MV-4-11 (cell line): ENCODE measurements at regions not wholly inside any gene's neighbourhood (a gene's known extent, or its start where the extent isn't known, plus 50 kb on each side); places are given as distances from the start of the nearest gene placed in this dataset.

ENCODE experiments used
- DNase-seq: peaks from one replicate; lab custom pipeline; 2025; lab: John Stamatoyannopoulos, UW

GRCh38 chr20:23279836-23280235 lies 70.8 kb upstream of the NXT1 start:
- DNase-seq = no peak

- DNase-seq = peak; percentile 57
These were observed 72.4 kb upstream of the NXT1 start for GRCh38 chr20:23278172-23278571.

DNA sequence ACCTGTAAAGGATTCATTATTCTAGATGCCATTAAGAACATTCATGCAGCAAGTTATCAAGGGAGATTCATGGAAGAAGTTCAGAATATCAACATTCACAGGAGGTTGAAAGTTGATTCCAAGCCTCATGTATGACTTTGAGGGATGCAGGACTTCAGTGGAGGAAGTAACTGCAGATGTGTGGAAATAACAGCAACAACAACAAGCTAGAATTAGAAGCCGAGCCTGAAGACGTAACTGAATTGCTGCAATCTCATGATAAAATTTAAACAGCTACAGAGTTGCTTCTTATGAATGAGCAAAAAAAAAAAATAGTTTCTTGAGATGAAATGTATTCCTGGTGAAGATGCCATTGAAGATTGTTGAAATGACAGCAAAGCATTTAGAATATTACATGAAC lies 73.3 kb upstream of the NXT1 start:
- DNase-seq = peak; percentile 72

DNA sequence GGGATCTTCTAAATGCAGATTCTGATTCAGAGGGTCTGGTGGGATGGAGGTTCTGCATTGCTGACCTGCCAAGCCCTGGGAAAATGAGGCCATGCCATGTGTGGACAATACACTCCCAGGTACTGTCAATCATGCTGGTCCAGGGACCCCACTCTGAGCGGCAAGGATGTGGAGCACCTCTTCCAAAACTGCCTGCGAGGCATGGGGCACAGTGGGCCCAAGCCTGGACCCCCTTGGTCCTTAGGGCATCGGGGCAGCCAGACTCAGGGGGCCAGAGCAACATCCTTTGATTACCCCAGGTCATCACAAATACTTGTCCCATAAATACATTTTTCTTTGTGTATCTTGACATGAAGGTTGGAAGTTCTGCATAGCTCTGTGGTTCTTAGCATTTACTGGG lies 76.8 kb upstream of the NXT1 start:
- DNase-seq = no peak

GRCh38 chr20:23272176-23273029 lies 78.2 kb upstream of the NXT1 start:
- DNase-seq = no peak

DNA sequence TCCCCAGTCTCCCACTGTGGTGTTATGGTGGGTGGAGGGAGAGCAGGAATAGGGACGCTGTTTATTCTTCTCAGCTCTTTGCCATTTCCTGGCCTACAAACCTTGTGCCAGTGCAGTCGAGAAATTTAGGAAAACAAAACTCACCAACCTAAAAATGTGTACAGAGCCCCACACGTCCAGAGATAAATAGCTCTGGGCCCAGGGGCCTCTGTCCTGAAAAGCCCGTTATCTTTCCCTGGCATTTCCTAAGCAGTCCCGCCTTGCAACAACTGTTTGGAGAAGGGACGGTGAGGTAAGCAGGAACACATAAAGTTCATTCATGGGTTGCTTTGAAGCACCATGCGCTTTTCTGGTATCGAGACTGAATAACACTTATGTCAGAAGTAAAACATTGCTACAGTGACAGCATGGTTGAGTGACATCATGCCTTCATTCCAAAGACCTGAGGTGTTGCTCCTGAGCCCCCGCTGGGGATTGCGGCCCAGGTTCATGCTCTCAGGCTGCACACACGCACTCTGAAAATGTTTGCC lies 80.1 kb upstream of the NXT1 start:
- no peak for DNase-seq

DNA sequence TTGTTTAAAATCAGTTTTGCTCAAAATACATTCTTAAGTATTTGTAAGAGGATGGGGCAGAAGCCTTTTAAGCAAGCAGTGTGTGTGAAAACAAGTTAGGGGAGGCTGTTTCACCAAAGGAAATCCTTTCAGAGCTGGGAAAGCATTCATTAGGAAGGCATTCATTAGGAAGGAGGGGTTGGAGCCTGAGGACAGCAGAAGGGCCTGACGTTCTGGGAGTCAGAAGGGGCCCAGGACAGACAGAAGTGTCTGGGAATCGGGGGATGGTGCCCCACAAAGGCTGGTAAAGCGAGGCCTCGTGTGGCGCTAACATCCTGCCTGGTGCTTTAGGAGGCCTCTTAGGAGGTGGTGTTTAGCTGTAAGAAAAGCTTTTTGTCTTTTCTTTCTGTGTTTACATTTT lies 80.6 kb upstream of the NXT1 start:
- no peak for DNase-seq

- DNase-seq = no peak
These were observed 81.7 kb upstream of the NXT1 start for GRCh38 chr20:23268792-23269354.

- no peak for DNase-seq
These were observed 82.7 kb upstream of the NXT1 start for GRCh38 chr20:23267909-23268308.

DNA sequence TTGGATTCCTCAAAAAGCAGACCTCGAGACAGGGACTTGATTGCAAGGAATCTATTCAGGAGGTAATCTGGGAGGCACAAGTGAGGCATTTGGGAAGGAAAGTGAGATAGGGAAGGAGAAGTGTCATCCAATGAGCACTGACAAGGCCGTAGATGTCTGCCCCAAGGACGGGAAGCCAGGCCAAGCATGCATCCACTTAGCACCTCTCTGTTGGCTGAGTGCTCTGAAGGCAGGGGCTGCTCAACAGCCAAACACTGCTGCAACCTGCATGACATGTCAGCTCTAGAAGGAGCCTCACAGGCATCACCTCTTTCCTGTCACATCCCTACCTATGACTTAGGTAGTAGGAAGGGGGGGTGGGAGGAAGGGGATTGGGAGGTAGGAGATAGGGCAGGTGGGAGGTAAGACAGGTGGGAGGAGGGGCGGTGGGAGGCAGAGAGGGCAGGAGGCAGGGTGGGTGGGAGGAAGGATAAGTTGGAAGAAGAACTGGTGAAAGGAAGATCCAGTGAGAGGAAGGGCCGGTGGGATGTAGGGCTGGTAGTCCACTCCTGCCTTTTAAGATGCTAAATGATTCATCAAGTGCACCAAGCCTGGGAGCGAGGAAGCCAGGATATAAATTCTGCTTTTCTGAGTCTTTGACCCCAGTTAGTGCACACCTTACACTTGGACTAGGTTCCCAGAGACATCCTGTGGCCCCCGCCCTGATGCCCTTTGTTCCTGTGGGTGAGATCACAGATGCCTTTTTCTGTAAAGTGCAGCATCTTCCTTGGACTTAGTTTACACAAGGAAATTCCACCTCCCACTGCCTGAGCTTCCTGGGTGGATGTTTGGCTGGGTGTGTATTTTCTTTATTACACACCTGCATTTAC lies 83.8 kb upstream of the NXT1 start:
- DNase-seq = no peak

DNA sequence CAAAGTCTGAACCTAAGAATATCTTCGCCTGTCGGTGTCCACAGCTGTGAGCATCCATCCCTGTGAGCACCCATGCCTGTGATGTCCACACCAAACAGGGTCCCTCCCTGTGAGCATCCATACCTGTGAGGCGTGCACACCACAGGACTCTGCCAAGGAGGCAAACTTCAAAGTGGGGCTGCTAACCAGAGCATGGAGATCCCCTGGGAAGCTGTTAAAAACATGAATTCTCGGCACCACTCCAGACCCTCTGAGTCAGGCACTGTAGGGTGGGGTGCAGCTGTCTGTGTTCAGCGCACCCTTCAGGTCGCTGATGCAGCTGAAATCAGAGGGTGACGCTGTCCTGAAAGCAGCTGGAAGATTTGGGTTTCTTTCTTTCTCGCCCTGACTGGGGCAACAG lies 85.4 kb upstream of the NXT1 start:
- no peak for DNase-seq

DNA sequence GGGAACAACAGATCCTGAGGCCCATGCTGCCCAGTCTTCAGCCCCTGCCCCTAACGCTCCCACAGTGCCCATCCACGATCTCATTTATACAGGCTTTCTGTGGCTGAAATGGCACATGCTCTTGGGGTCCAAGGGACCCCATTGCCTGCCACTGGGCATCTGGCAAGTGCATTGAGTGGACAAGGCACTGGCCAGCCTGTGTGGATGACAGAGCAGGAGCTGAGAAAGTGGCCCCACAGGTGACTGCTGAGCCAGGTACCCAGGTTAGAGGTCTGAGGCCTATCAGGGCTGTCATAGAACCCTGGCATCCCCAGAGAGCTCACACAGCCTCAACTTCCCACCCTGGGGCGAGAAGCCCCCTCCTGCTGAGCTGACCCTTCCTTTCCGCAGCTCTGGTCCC lies 86.0 kb upstream of the NXT1 start:
- DNase-seq = no peak

- DNase-seq = no peak
These were observed 90.3 kb upstream of the NXT1 start for GRCh38 chr20:23260181-23260840.

- DNase-seq = no peak
These were observed 91.9 kb upstream of the NXT1 start for GRCh38 chr20:23258747-23259121.

- peak; percentile 73 for DNase-seq
These were observed 92.5 kb upstream of the NXT1 start for GRCh38 chr20:23257848-23258746.

- no peak for DNase-seq
These were observed 93.4 kb upstream of the NXT1 start for GRCh38 chr20:23257106-23257761.

DNA sequence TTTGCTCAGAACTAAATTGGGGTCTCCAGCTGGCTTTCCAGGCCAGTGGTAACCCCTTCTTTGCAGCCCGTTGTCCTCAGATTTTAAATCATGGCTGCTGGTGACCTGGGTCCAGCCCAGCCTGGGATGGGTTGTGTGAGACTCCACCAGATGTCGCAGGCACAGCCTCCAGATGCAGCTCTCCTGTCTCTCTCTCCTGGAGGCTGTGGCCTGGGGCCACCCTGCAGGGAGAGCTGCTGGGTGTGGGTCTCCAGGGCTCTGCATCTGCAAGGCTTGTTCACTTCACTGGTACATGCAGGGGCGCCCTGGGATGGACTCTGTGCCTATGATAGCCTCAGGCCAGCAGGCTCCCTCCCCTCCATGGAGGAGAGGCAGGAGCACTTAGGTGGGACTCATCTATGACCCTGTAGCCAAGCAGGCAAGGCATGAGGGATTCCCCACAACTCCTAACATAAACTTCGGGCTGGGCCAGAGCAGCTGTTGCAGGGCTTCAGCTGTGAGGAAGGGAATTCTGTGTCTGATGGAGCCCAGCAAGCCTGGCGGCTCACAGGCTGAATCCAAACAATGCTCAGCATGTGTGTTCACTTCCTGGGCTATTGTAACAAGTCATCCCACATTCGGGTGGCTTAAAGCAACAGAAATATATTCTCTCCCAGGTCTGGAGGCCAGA lies 94.7 kb upstream of the NXT1 start:
- DNase-seq = no peak

- DNase-seq = peak; percentile 46
These were observed 95.5 kb upstream of the NXT1 start for GRCh38 chr20:23255106-23255505.

- no peak for DNase-seq
These were observed 96.1 kb upstream of the NXT1 start for GRCh38 chr20:23254505-23254904.

GRCh38 chr20:23254034-23254433 lies 96.6 kb upstream of the NXT1 start:
- peak; percentile 6 for DNase-seq
